ENCODE measurements at regions not wholly inside any gene's neighbourhood (a gene's known extent, or its start where the extent isn't known, plus 50 kb on each side); places are given as distances from the start of the nearest gene placed in this dataset.

- DNase-seq: no peak
These were observed 136.9 kb upstream of the ADAMTS5 start for GRCh38 chr21:27103768-27104167.

- DNase-seq: no peak
These were observed 134.6 kb upstream of the ADAMTS5 start for GRCh38 chr21:27101523-27101922.

GRCh38 chr21:27094184-27094948, 127.5 kb upstream of the ADAMTS5 start:
- DNase-seq: no peak

- no peak for DNase-seq
These were observed 119.7 kb upstream of the ADAMTS5 start for GRCh38 chr21:27086630-27087029.

GRCh38 chr21:27086186-27086585, 119.3 kb upstream of the ADAMTS5 start:
- no peak for DNase-seq

GRCh38 chr21:27085387-27085786, 118.5 kb upstream of the ADAMTS5 start:
- DNase-seq: no peak

GRCh38 chr21:27083144-27083543, 116.3 kb upstream of the ADAMTS5 start:
- DNase-seq: no peak

- DNase-seq: no peak
These were observed 115.6 kb upstream of the ADAMTS5 start for GRCh38 chr21:27082431-27083010.

GRCh38 chr21:27079636-27080240, 112.8 kb upstream of the ADAMTS5 start:
- no peak for DNase-seq

GRCh38 chr21:27078915-27079314, 112.0 kb upstream of the ADAMTS5 start:
- DNase-seq: no peak

GRCh38 chr21:27077501-27077900, 110.6 kb upstream of the ADAMTS5 start:
- no peak for DNase-seq

- DNase-seq: no peak
These were observed 109.1 kb upstream of the ADAMTS5 start for GRCh38 chr21:27076025-27076424.

GRCh38 chr21:27070861-27071670, 104.2 kb upstream of the ADAMTS5 start:
- no peak for DNase-seq

GRCh38 chr21:27068811-27069210, 101.9 kb upstream of the ADAMTS5 start:
- no peak for DNase-seq

- DNase-seq: no peak
These were observed 100.3 kb upstream of the ADAMTS5 start for GRCh38 chr21:27067226-27067625.

- DNase-seq: no peak
These were observed 95.6 kb upstream of the ADAMTS5 start for GRCh38 chr21:27062443-27062842.

GRCh38 chr21:27061770-27062169, 94.9 kb upstream of the ADAMTS5 start:
- no peak for DNase-seq

- DNase-seq: no peak
These were observed 93.3 kb upstream of the ADAMTS5 start for GRCh38 chr21:27060190-27060589.

GRCh38 chr21:27058673-27059605, 92.1 kb upstream of the ADAMTS5 start:
- DNase-seq: no peak

GRCh38 chr21:27057997-27058396, 91.1 kb upstream of the ADAMTS5 start:
- DNase-seq: no peak
